ENCODE measurements at regions not wholly inside any gene's neighbourhood (a gene's known extent, or its start where the extent isn't known, plus 50 kb on each side); places are given as distances from the start of the nearest gene placed in this dataset.
A peak's percentile ranks its signal among the peaks of the same experiment; 100 is the strongest.

DNA sequence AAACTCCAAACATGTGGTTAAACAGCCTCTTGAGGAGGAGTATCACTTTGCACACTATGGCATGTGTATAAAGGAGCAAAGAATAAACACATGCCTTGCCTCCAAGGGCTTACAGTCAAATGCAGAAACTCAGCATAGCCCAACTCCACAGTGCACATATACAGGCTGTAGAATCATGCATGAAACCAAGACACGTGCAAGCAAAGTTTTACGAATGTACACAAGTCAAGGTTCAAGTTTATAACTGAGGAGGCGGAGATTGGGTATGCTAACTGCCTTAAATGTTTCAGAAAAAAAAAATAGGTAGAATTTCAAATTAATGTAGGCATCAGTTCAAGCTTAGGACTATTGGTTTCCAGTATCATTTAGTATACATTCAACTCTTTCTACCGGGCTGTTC, 321.1 kb downstream of the SOX9 start:
- no peak for DNase-seq (ENCODE audit: low spot score)
- H3K4me3 ChIP-seq (ENCODE audit: low read depth in 1 of 3, low read length in 3 of 3): no peak overlapping the region
- H3K27me3 ChIP-seq (ENCODE audit: control insufficient read depth in 4 of 4, insufficient read depth in 4 of 4, low read length in 3 of 4): no peaks in the 10 kb centered on the region
- H3K9ac ChIP-seq (ENCODE audit: low read depth in 1 of 2, low read length in 2 of 2): no peak overlapping the region
- H3K4me1 ChIP-seq (ENCODE audit: control insufficient read depth in 4 of 4, insufficient read depth in 4 of 4, low read length in 3 of 4): no peaks in the 10 kb centered on the region
- H3K9me3 ChIP-seq (ENCODE audit: control insufficient read depth in 4 of 4, low read length in 3 of 4): no peaks in the 10 kb centered on the region
- TF ChIP-seq HNF4G (IDR thresholded peaks at IDR 0.05) (no peak), FOXA1 (IDR thresholded peaks at IDR 0.05) (no peak), TAF1 (conservative IDR thresholded peaks at IDR 0.05) (no peak)
- H3K36me3 ChIP-seq (ENCODE audit: control insufficient read depth in 4 of 4, insufficient read depth in 3 of 4, low read depth in 1 of 4, low read length in 3 of 4): no peaks in the 10 kb centered on the region
- no peak overlapping the region for H3K27ac ChIP-seq (ENCODE audit: low read depth in 1 of 2, low read length in 2 of 2)
- 80% methylated on average over 4 of the region's 4 CpGs for WGBS

DNA sequence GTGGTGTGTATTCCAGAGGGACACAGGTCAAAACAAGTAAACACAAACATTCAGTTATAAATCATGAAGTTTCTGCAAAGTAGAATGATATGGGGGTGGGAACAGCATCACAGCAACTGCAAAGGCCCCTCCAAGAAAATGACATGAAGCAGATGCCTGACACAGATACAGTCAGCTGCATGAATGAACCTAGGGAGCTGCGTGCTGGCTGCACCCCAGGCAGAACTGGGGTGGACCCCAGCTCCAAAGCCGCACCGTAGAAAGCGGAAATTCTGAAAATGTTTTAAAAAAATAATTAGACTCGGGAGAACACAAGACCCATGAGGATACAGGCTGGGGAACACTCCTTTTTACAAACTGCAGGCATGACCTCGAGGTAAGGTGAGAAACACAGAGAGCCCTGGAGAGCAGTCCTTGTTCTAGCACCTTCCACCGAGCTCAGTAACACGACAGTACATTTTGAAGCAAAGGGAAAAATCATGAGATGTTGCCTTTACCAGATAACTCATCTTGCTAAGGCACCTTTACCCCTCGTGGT, 323.8 kb downstream of the SOX9 start:
- TF ChIP-seq FOXA2 (IDR thresholded peaks at IDR 0.05) (no peak), FOXA1 (IDR thresholded peaks at IDR 0.05) (no peak), RAD21 (IDR thresholded peaks at IDR 0.05) (no peak), YY1 (IDR thresholded peaks at IDR 0.05) (no peak), EGR1 (IDR thresholded peaks at IDR 0.05; ENCODE audit: low read depth in 2 of 2) (no peak)
- TF ChIP-seq, protein P1, sequence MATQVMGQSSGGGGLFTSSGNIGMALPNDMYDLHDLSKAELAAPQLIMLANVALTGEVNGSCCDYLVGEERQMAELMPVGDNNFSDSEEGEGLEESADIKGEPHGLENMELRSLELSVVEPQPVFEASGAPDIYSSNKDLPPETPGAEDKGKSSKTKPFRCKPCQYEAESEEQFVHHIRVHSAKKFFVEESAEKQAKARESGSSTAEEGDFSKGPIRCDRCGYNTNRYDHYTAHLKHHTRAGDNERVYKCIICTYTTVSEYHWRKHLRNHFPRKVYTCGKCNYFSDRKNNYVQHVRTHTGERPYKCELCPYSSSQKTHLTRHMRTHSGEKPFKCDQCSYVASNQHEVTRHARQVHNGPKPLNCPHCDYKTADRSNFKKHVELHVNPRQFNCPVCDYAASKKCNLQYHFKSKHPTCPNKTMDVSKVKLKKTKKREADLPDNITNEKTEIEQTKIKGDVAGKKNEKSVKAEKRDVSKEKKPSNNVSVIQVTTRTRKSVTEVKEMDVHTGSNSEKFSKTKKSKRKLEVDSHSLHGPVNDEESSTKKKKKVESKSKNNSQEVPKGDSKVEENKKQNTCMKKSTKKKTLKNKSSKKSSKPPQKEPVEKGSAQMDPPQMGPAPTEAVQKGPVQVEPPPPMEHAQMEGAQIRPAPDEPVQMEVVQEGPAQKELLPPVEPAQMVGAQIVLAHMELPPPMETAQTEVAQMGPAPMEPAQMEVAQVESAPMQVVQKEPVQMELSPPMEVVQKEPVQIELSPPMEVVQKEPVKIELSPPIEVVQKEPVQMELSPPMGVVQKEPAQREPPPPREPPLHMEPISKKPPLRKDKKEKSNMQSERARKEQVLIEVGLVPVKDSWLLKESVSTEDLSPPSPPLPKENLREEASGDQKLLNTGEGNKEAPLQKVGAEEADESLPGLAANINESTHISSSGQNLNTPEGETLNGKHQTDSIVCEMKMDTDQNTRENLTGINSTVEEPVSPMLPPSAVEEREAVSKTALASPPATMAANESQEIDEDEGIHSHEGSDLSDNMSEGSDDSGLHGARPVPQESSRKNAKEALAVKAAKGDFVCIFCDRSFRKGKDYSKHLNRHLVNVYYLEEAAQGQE (IDR thresholded peaks at IDR 0.05): no peak
- TF ChIP-seq, protein P2, sequence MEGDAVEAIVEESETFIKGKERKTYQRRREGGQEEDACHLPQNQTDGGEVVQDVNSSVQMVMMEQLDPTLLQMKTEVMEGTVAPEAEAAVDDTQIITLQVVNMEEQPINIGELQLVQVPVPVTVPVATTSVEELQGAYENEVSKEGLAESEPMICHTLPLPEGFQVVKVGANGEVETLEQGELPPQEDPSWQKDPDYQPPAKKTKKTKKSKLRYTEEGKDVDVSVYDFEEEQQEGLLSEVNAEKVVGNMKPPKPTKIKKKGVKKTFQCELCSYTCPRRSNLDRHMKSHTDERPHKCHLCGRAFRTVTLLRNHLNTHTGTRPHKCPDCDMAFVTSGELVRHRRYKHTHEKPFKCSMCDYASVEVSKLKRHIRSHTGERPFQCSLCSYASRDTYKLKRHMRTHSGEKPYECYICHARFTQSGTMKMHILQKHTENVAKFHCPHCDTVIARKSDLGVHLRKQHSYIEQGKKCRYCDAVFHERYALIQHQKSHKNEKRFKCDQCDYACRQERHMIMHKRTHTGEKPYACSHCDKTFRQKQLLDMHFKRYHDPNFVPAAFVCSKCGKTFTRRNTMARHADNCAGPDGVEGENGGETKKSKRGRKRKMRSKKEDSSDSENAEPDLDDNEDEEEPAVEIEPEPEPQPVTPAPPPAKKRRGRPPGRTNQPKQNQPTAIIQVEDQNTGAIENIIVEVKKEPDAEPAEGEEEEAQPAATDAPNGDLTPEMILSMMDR (IDR thresholded peaks at IDR 0.05; ENCODE audit: low read depth, low read length, missing input control): no peak
- no peak for DNase-seq (ENCODE audit: low spot score)
- Histone ChIP-seq H3K27ac (ENCODE audit: low read depth in 1 of 2, low read length in 2 of 2) (no peak overlapping the region), H3K9ac (ENCODE audit: low read depth in 1 of 2, low read length in 2 of 2) (no peak overlapping the region), H3K4me3 (ENCODE audit: low read depth in 1 of 3, low read length in 3 of 3) (no peak overlapping the region), H3K9me3 (ENCODE audit: control insufficient read depth in 4 of 4, low read length in 3 of 4) (no peaks in the 10 kb centered on the region), H3K4me1 (ENCODE audit: control insufficient read depth in 4 of 4, insufficient read depth in 4 of 4, low read length in 3 of 4) (no peaks in the 10 kb centered on the region), H3K27me3 (ENCODE audit: control insufficient read depth in 4 of 4, insufficient read depth in 4 of 4, low read length in 3 of 4) (no peaks in the 10 kb centered on the region), H3K36me3 (ENCODE audit: control insufficient read depth in 4 of 4, insufficient read depth in 3 of 4, low read depth in 1 of 4, low read length in 3 of 4) (no peaks in the 10 kb centered on the region)
- 72% methylated on average over 9 of the region's 9 CpGs for WGBS

DNA sequence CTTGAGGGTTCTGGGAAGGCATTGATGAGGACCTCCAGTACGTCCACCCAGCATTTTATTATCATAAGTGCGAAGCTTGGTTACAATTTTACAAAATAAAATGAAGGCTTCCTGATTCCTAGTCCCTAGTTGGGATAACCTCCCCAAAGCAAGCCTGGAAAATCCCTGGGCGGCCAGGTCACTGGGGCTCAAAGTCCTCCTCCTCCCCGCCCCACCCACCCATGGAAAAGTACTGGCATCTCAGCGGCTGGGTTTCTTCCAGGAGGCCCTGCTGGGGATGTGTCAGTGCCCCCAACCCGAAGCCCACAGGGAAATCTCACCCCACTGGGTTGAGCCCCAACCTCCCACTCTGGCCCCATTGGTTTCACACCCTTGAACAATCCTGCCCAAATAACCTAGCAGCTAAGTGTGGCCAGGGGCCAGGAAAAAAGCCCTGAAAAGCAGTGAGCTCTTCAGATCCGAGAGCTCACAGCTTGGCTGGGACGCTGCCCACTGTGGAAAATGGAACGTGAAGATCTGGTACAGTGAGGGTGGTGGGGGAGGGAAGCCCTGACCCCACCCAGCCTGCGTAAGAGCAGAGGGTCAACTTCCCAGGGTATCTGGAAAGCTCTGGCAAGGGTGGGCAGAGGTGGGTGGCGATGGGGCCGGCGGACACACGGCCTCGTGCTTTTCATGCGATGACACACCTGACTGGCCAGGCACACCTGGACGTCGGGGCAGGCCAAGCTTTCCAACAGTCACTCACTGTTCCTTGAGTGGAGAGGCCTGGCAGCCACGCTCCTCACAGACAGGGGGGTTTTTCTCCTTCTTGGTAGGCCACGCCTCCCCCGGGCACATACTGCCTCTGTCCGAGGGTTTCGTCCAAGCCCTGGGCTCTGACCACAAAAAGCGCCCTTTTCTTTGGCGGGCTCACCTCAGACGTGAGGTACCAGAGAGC, 324.5 kb downstream of the SOX9 start:
- Histone ChIP-seq H3K27me3 (ENCODE audit: control insufficient read depth in 4 of 4, insufficient read depth in 4 of 4, low read length in 3 of 4) (no peaks in the 10 kb centered on the region), H3K4me1 (ENCODE audit: control insufficient read depth in 4 of 4, insufficient read depth in 4 of 4, low read length in 3 of 4) (no peaks in the 10 kb centered on the region), H3K36me3 (ENCODE audit: control insufficient read depth in 4 of 4, insufficient read depth in 3 of 4, low read depth in 1 of 4, low read length in 3 of 4) (no peaks in the 10 kb centered on the region), H3K9me3 (ENCODE audit: control insufficient read depth in 4 of 4, low read length in 3 of 4) (no peaks in the 10 kb centered on the region), H3K9ac (ENCODE audit: low read depth in 1 of 2, low read length in 2 of 2) (no peak overlapping the region), H3K27ac (ENCODE audit: low read depth in 1 of 2, low read length in 2 of 2) (no peak overlapping the region), H3K4me3 (ENCODE audit: low read depth in 1 of 3, low read length in 3 of 3) (no peak overlapping the region)
- DNase-seq (ENCODE audit: low spot score): no peak
- 78% methylated on average over 26 of the region's 26 CpGs for WGBS
- TF ChIP-seq SP1 (IDR thresholded peaks at IDR 0.05): peak; percentile 76
- peak; percentile 39 for TF ChIP-seq HNF4G (IDR thresholded peaks at IDR 0.05)
- TF ChIP-seq HNF4A (conservative IDR thresholded peaks at IDR 0.05): peak; percentile 15 to 69
- no peak for TF ChIP-seq FOXA1 (IDR thresholded peaks at IDR 0.05)
- no peak for TF ChIP-seq TAF1 (conservative IDR thresholded peaks at IDR 0.05)
- TF ChIP-seq GABPA (IDR thresholded peaks at IDR 0.05 in 1 of 2, conservative IDR thresholded peaks at IDR 0.05 in 1 of 2): no peak
- TF ChIP-seq, protein P2 (IDR thresholded peaks at IDR 0.05; ENCODE audit: low read depth, low read length, missing input control): no peak
- TF ChIP-seq YY1 (IDR thresholded peaks at IDR 0.05): no peak

Measured in liver (tissue), 8 donors.